ENCODE measurements at regions not wholly inside any gene's neighbourhood (a gene's known extent, or its start where the extent isn't known, plus 50 kb on each side); places are given as distances from the start of the nearest gene placed in this dataset.

GRCh38 chr2:176732780-176733179, 463.5 kb downstream of the MTX2 start:
- no peak for DNase-seq (ENCODE audit: low read depth)

GRCh38 chr2:176733698-176734430, 464.6 kb downstream of the MTX2 start:
- DNase-seq (ENCODE audit: low read depth), result no peak

- DNase-seq (ENCODE audit: low read depth), result no peak
These were observed 465.6 kb downstream of the MTX2 start for GRCh38 chr2:176734868-176735267.

DNA sequence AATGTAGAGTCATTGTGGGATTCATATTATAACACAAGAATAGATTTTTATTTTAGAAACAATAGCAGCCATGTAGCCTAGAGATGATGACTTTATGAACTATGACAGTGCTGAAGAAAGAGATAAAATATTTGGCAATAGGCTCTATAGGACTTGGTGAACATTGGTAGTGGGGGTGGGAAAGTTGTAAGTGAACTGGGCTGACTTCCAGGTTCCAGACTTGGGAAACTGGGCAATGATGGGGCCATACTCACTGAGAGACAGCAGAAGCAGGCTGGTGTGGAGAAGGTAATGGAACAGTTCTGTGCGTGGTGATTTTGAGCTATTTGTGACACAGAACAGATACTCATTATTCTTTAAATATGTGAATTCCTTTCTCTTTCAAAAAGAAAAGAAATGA, 470.3 kb upstream of the HNRNPA3 start:
- DNase-seq (ENCODE audit: low read depth), result no peak

DNA sequence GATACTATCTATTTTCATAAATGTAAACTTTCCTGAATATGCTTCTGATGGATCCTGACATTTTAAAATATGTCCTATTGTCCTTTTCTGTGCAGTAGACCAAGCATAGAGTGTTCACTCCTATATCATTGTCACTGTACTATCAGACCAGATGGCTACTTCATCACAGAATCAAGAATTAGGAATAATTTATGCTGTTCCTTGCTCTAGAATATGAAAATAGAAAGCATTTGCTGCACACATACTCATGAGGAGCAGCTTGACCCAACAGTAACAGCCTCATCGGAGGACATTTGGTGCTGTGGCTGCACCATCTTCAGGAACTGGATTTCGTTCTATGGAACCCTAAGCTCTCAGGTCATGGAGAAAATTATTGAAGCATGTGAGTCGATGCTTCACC, 468.9 kb upstream of the HNRNPA3 start:
- DNase-seq (ENCODE audit: low read depth), result no peak

DNA sequence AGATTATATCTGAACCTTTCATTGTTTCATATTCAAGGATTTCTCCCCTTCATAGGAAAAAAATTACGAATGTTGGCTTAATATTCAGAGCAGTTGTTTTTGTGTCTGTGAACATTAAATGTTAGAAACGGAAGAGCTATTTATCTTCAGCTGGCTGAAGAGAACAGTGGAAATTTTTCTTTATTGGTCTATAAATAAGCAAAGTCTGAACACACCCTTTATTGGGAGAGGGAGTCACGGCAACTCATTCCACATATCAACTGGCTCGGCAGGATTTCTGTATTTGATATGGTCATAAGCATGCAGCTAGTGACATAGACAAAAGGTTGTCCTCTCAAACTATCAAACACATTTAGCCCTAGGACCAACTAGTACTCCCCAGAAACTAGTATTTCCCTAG, 468.4 kb upstream of the HNRNPA3 start:
- DNase-seq (ENCODE audit: low read depth), result no peak

GRCh38 chr2:176745543-176746200, 466.9 kb upstream of the HNRNPA3 start:
- no peak for DNase-seq (ENCODE audit: low read depth)

GRCh38 chr2:176746411-176746810, 466.2 kb upstream of the HNRNPA3 start:
- no peak for DNase-seq (ENCODE audit: low read depth)

- no peak for DNase-seq (ENCODE audit: low read depth)
These were observed 465.1 kb upstream of the HNRNPA3 start for GRCh38 chr2:176747506-176747905.

GRCh38 chr2:176747928-176748327, 464.7 kb upstream of the HNRNPA3 start:
- DNase-seq (ENCODE audit: low read depth), result no peak

- DNase-seq (ENCODE audit: low read depth), result no peak
These were observed 463.9 kb upstream of the HNRNPA3 start for GRCh38 chr2:176748662-176749061.

- no peak for DNase-seq (ENCODE audit: low read depth)
These were observed 461.0 kb upstream of the HNRNPA3 start for GRCh38 chr2:176751314-176752227.

- no peak for DNase-seq (ENCODE audit: low read depth)
These were observed 460.3 kb upstream of the HNRNPA3 start for GRCh38 chr2:176752295-176752694.

- DNase-seq (ENCODE audit: low read depth), result no peak
These were observed 459.4 kb upstream of the HNRNPA3 start for GRCh38 chr2:176753205-176753604.

GRCh38 chr2:176753752-176754474, 458.7 kb upstream of the HNRNPA3 start:
- peak; percentile 41 for DNase-seq (ENCODE audit: low read depth)

- no peak for DNase-seq (ENCODE audit: low read depth)
These were observed 457.0 kb upstream of the HNRNPA3 start for GRCh38 chr2:176755537-176756135.

DNA sequence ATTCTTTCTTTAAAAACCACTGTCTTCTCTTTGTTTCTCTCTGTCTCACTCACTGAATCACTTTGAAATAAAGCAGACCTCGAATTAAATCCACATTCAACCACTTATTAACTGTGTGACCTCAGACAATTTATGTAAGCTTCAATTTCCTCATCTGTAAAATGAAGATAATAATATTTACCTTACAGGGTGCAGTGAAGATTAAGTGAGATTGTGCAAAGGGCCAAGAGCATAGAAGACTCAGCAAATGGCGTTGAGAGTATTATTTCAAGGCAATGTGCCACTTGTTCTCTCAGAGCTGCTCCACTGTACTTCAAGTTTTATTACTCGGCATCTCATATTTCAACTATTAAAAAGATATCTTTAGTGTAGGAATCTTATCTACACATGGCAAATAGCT, 454.2 kb upstream of the HNRNPA3 start:
- no peak for DNase-seq (ENCODE audit: low read depth)

GRCh38 chr2:176760439-176760838, 452.2 kb upstream of the HNRNPA3 start:
- no peak for DNase-seq (ENCODE audit: low read depth)

GRCh38 chr2:176763130-176763529, 449.5 kb upstream of the HNRNPA3 start:
- no peak for DNase-seq (ENCODE audit: low read depth)

DNA sequence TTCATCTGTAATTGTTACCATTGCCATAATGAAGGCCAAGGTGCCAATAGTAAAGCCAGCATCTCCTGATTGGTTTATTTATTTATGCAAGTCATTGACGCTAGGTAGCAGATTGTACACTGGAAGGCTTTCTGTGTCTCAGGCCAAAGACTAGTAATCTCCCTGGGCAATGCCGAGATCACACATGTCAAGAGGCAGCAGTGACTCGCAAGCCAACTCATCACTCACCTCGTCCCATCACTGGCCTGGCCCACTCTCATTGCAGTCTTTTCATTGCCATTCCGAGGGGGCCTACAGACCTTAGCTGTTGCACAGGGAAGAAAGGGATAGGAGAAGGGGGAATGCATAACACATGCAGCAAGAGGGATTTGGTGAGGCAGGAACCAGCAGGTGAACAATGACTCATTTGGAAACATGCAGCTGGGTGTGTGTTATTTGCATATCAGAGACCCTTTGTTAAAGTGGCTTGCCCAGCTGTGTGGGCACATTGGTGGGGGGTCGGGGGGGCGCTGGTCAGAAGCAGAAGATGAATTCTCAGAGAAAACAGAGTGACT, 448.7 kb upstream of the HNRNPA3 start:
- no peak for DNase-seq (ENCODE audit: low read depth)

DNA sequence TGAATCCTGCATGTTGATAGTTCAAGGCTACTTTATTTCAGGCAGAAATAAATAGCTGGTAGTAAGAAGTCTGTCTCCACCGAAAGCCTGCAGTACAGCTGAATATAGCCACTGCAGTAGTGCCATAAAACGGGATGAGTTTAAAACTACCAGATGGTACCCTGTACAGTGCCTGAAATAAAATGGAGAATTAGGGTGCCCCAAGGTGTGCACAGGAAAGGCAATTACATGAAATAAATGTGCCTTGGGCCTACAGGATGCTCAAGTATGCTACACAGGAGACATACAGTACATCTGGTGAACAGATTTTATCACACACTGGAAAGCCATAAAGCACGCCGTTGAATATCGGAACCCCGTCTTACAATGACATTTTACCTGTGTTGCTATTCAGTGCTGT, 447.7 kb upstream of the HNRNPA3 start:
- no peak for DNase-seq (ENCODE audit: low read depth)

Measured in fibroblast of gingiva (primary cell).